ENCODE measurements at regions not wholly inside any gene's neighbourhood (a gene's known extent, or its start where the extent isn't known, plus 50 kb on each side); places are given as distances from the start of the nearest gene placed in this dataset.

DNA sequence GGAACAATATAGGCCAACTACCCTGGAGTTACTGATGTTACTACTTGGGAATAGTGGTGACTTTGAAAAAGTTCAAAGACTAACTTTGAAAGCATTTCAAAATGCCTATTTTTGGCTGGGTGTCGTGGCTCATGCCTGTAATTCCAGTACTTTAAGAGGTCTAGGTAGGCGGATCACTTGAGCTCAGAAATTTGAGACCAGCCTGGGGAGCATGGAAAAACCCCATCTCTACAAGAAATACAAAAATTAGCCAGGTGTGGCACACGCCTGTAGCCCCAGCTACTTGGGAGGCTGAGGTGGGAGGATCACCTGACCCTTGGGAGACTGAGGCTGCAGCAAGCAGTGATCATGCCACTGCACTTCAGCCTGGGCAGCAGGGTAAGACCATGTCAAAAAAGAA lies 105.3 kb downstream of the ARRDC3 start:
- Histone ChIP-seq H3K4me3 (no peak overlapping the region), H3K27me3 (ENCODE audit: control insufficient read depth in 3 of 3, insufficient read depth in 3 of 3, low read length in 2 of 3) (no peaks in the 10 kb centered on the region), H3K27ac (ENCODE audit: low read depth in 1 of 2, low read length in 1 of 2) (no peak overlapping the region), H3K9me3 (ENCODE audit: control insufficient read depth in 4 of 4, insufficient read depth in 3 of 4, low read length in 3 of 4) (no peaks in the 10 kb centered on the region), H3K4me1 (ENCODE audit: control insufficient read depth in 5 of 5, insufficient read depth in 5 of 5, low read length in 5 of 5) (peaks cover 0 to 9% (median 0%) of the 10 kb centered on the region in 5 donors), H3K36me3 (ENCODE audit: control insufficient read depth in 4 of 4, insufficient read depth in 4 of 4, low read length in 4 of 4) (no peaks in the 10 kb centered on the region), H3K9ac (ENCODE audit: insufficient read depth in 1 of 2, low read length in 2 of 2) (no peak overlapping the region)
- 71 to 87% methylated on average over 3 of the region's 3 CpGs for WGBS, 2 donors
- peak in 2 of 3 donors; percentile 14 to 35 for DNase-seq
- no peak for ATAC-seq (ENCODE audit: insufficient read depth, low FRiP score)
- TF ChIP-seq, protein P1, sequence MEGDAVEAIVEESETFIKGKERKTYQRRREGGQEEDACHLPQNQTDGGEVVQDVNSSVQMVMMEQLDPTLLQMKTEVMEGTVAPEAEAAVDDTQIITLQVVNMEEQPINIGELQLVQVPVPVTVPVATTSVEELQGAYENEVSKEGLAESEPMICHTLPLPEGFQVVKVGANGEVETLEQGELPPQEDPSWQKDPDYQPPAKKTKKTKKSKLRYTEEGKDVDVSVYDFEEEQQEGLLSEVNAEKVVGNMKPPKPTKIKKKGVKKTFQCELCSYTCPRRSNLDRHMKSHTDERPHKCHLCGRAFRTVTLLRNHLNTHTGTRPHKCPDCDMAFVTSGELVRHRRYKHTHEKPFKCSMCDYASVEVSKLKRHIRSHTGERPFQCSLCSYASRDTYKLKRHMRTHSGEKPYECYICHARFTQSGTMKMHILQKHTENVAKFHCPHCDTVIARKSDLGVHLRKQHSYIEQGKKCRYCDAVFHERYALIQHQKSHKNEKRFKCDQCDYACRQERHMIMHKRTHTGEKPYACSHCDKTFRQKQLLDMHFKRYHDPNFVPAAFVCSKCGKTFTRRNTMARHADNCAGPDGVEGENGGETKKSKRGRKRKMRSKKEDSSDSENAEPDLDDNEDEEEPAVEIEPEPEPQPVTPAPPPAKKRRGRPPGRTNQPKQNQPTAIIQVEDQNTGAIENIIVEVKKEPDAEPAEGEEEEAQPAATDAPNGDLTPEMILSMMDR (IDR thresholded peaks at IDR 0.05; ENCODE audit: control extremely low read depth, extremely low read depth): no peak

- Histone ChIP-seq H3K27ac (ENCODE audit: low read depth in 1 of 2, low read length in 1 of 2) (no peak overlapping the region), H3K36me3 (ENCODE audit: control insufficient read depth in 4 of 4, insufficient read depth in 4 of 4, low read length in 4 of 4) (no peaks in the 10 kb centered on the region), H3K4me1 (ENCODE audit: control insufficient read depth in 5 of 5, insufficient read depth in 5 of 5, low read length in 5 of 5) (peaks cover 0 to 9% (median 0%) of the 10 kb centered on the region in 5 donors), H3K27me3 (ENCODE audit: control insufficient read depth in 3 of 3, insufficient read depth in 3 of 3, low read length in 2 of 3) (no peaks in the 10 kb centered on the region), H3K9me3 (ENCODE audit: control insufficient read depth in 4 of 4, insufficient read depth in 3 of 4, low read length in 3 of 4) (no peaks in the 10 kb centered on the region), H3K4me3 (no peak overlapping the region), H3K9ac (ENCODE audit: insufficient read depth in 1 of 2, low read length in 2 of 2) (no peak overlapping the region)
- WGBS, 2 donors: 61 to 72% methylated on average over 5 of the region's 5 CpGs
- ATAC-seq (ENCODE audit: insufficient read depth, low FRiP score): no peak
- TF ChIP-seq, protein P1 (IDR thresholded peaks at IDR 0.05; ENCODE audit: control extremely low read depth, extremely low read depth): no peak
- peak in 1 of 3 donors; percentile 25 for DNase-seq
Observed at GRCh38 chr5:91277093-91277626, 106.0 kb downstream of the ARRDC3 start.

DNA sequence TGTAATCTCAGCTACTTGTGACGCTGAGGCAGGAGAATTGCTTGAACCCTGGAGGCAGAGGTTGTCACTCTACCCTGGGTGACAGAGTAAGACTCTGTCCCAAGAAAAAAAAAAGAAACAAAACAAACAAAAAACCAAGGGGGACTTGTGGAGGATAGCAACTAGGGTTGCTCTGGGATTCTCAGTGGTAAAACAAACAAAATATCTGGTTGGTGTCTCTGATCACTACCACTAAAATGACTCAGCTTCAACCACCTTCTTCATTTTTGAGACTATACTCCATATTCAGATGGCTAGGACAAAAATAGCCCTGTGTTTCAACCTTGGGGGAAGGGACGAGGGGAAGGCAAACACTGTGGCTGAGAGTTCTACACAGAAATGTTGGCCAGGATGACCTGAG lies 110.3 kb downstream of the ARRDC3 start:
- DNase-seq (no peak), ATAC-seq (ENCODE audit: insufficient read depth, low FRiP score) (no peak)
- no peaks in the 10 kb centered on the region for H3K4me1 ChIP-seq (ENCODE audit: control insufficient read depth in 5 of 5, insufficient read depth in 5 of 5, low read length in 5 of 5)
- 72 to 87% methylated on average over 2 of the region's 2 CpGs for WGBS, 2 donors
- no peak overlapping the region for H3K9ac ChIP-seq (ENCODE audit: insufficient read depth in 1 of 2, low read length in 2 of 2)
- H3K27me3 ChIP-seq (ENCODE audit: control insufficient read depth in 3 of 3, insufficient read depth in 3 of 3, low read length in 2 of 3): no peaks in the 10 kb centered on the region
- H3K9me3 ChIP-seq (ENCODE audit: control insufficient read depth in 4 of 4, insufficient read depth in 3 of 4, low read length in 3 of 4): no peaks in the 10 kb centered on the region
- H3K27ac ChIP-seq (ENCODE audit: low read depth in 1 of 2, low read length in 1 of 2): no peak overlapping the region
- no peak overlapping the region for H3K4me3 ChIP-seq
- TF ChIP-seq, protein P1 (IDR thresholded peaks at IDR 0.05; ENCODE audit: control extremely low read depth, extremely low read depth): no peak
- no peaks in the 10 kb centered on the region for H3K36me3 ChIP-seq (ENCODE audit: control insufficient read depth in 4 of 4, insufficient read depth in 4 of 4, low read length in 4 of 4)

GRCh38 chr5:91271999-91272398 lies 111.1 kb downstream of the ARRDC3 start:
- H3K4me3 ChIP-seq: no peak overlapping the region
- DNase-seq (no peak), ATAC-seq (ENCODE audit: insufficient read depth, low FRiP score) (no peak)
- H3K9ac ChIP-seq (ENCODE audit: insufficient read depth in 1 of 2, low read length in 2 of 2): no peak overlapping the region
- no peaks in the 10 kb centered on the region for H3K4me1 ChIP-seq (ENCODE audit: control insufficient read depth in 5 of 5, insufficient read depth in 5 of 5, low read length in 5 of 5)
- H3K27me3 ChIP-seq (ENCODE audit: control insufficient read depth in 3 of 3, insufficient read depth in 3 of 3, low read length in 2 of 3): no peaks in the 10 kb centered on the region
- H3K36me3 ChIP-seq (ENCODE audit: control insufficient read depth in 4 of 4, insufficient read depth in 4 of 4, low read length in 4 of 4): no peaks in the 10 kb centered on the region
- TF ChIP-seq, protein P1 (IDR thresholded peaks at IDR 0.05; ENCODE audit: control extremely low read depth, extremely low read depth): no peak
- no peak overlapping the region for H3K27ac ChIP-seq (ENCODE audit: low read depth in 1 of 2, low read length in 1 of 2)
- H3K9me3 ChIP-seq (ENCODE audit: control insufficient read depth in 4 of 4, insufficient read depth in 3 of 4, low read length in 3 of 4): no peaks in the 10 kb centered on the region
